Effector memory CD4-positive, alpha-beta T cell (primary cell): ENCODE measurements at regions not wholly inside any gene's neighbourhood (a gene's known extent, or its start where the extent isn't known, plus 50 kb on each side); places are given as distances from the start of the nearest gene placed in this dataset.

Source experiments
- DNase-seq, 3 donors: peaks; one replicate each; pipeline ENCODE4 v3.0.0-alpha.2; 2020
- H3K27ac ChIP-seq: 2 replicates; pipeline ENCODE4 v1.7.0; 2013; ENCODE audit warnings: mild to moderate bottlenecking, low read length, moderate library complexity; ENCODE audit not compliant: insufficient read depth, poor library complexity, severe bottlenecking
- H3K27me3 ChIP-seq: replicated peaks from 2 replicates; pipeline ENCODE4 v1.7.0; 2013; ENCODE audit warnings: mild to moderate bottlenecking, low read length; ENCODE audit not compliant: insufficient read depth, control insufficient read depth, poor library complexity, severe bottlenecking
- H3K36me3 ChIP-seq: 2 replicates; pipeline ENCODE4 v1.7.0; 2013; ENCODE audit warnings: mild to moderate bottlenecking, low read length, moderate library complexity; ENCODE audit not compliant: control insufficient read depth, insufficient read depth
- H3K4me1 ChIP-seq: 2 replicates; pipeline ENCODE4 v1.7.0; 2013; ENCODE audit warnings: low read length, mild to moderate bottlenecking; ENCODE audit not compliant: control insufficient read depth, insufficient read depth, poor library complexity, severe bottlenecking
- H3K4me3 ChIP-seq: 2 replicates; pipeline ENCODE4 v1.7.0; 2013; ENCODE audit warnings: low read length, low read depth, mild to moderate bottlenecking; ENCODE audit not compliant: insufficient read depth, poor library complexity, severe bottlenecking
- H3K9me3 ChIP-seq: 2 replicates; pipeline ENCODE4 v1.7.0; 2013; ENCODE audit warnings: mild to moderate bottlenecking, low read length, moderate library complexity; ENCODE audit not compliant: control insufficient read depth

GRCh38 chr5:20555034-20555433, 567.0 kb upstream of the CDH18 start:
- H3K9me3 ChIP-seq = no peaks in the 10 kb centered on the region
- H3K4me3 ChIP-seq = no peak overlapping the region
- H3K27ac ChIP-seq = no peak overlapping the region
- H3K36me3 ChIP-seq = no peaks in the 10 kb centered on the region
- H3K4me1 ChIP-seq = no peaks in the 10 kb centered on the region
- H3K27me3 ChIP-seq = no peaks in the 10 kb centered on the region
- no peak for DNase-seq

- DNase-seq = no peak
- H3K27ac ChIP-seq = no peak overlapping the region
- H3K27me3 ChIP-seq = no peaks in the 10 kb centered on the region
Observed at GRCh38 chr5:20554001-20554400, 566.0 kb upstream of the CDH18 start.

GRCh38 chr5:20537911-20538703, 550.1 kb upstream of the CDH18 start:
- H3K36me3 ChIP-seq = no peaks in the 10 kb centered on the region
- DNase-seq = no peak
- H3K4me3 ChIP-seq = no peak overlapping the region
- no peak overlapping the region for H3K27ac ChIP-seq
- H3K27me3 ChIP-seq = no peaks in the 10 kb centered on the region
- no peaks in the 10 kb centered on the region for H3K4me1 ChIP-seq
- H3K9me3 ChIP-seq = no peaks in the 10 kb centered on the region

More at GRCh38 chr5:20554001-20554400, 566.0 kb upstream of the CDH18 start:
- no peaks in the 10 kb centered on the region for H3K36me3 ChIP-seq
- H3K4me3 ChIP-seq = no peak overlapping the region
- no peaks in the 10 kb centered on the region for H3K9me3 ChIP-seq
- no peaks in the 10 kb centered on the region for H3K4me1 ChIP-seq

GRCh38 chr5:20536813-20537212, 548.8 kb upstream of the CDH18 start:
- Histone ChIP-seq H3K4me1 (no peaks in the 10 kb centered on the region), H3K27me3 (no peaks in the 10 kb centered on the region), H3K9me3 (no peaks in the 10 kb centered on the region), H3K27ac (no peak overlapping the region), H3K4me3 (no peak overlapping the region), H3K36me3 (no peaks in the 10 kb centered on the region)
- DNase-seq = no peak

- no peaks in the 10 kb centered on the region for H3K4me1 ChIP-seq
- no peak for DNase-seq
- no peak overlapping the region for H3K27ac ChIP-seq
- no peaks in the 10 kb centered on the region for H3K27me3 ChIP-seq
- no peaks in the 10 kb centered on the region for H3K9me3 ChIP-seq
- H3K36me3 ChIP-seq = no peaks in the 10 kb centered on the region
- no peak overlapping the region for H3K4me3 ChIP-seq
Observed at GRCh38 chr5:20536341-20536740, 548.3 kb upstream of the CDH18 start.

GRCh38 chr5:20528471-20528870, 540.5 kb upstream of the CDH18 start:
- Histone ChIP-seq H3K27ac (no peak overlapping the region), H3K4me3 (no peak overlapping the region), H3K9me3 (no peaks in the 10 kb centered on the region), H3K36me3 (no peaks in the 10 kb centered on the region), H3K4me1 (no peaks in the 10 kb centered on the region), H3K27me3 (no peaks in the 10 kb centered on the region)
- DNase-seq = no peak

GRCh38 chr5:20524991-20525529, 537.1 kb upstream of the CDH18 start:
- no peaks in the 10 kb centered on the region for H3K9me3 ChIP-seq
- H3K4me3 ChIP-seq = no peak overlapping the region
- H3K36me3 ChIP-seq = no peaks in the 10 kb centered on the region
- DNase-seq = no peak
- no peaks in the 10 kb centered on the region for H3K4me1 ChIP-seq
- no peak overlapping the region for H3K27ac ChIP-seq
- H3K27me3 ChIP-seq = no peaks in the 10 kb centered on the region

- Histone ChIP-seq H3K27ac (no peak overlapping the region), H3K4me3 (no peak overlapping the region), H3K9me3 (no peaks in the 10 kb centered on the region), H3K4me1 (no peaks in the 10 kb centered on the region), H3K36me3 (no peaks in the 10 kb centered on the region), H3K27me3 (no peaks in the 10 kb centered on the region)
- DNase-seq = no peak
Observed at GRCh38 chr5:20522905-20523482, 535.0 kb upstream of the CDH18 start.

GRCh38 chr5:20515606-20516005, 527.6 kb upstream of the CDH18 start:
- H3K27ac ChIP-seq = no peak overlapping the region
- H3K36me3 ChIP-seq = no peaks in the 10 kb centered on the region
- H3K9me3 ChIP-seq = no peaks in the 10 kb centered on the region
- DNase-seq = no peak
- no peaks in the 10 kb centered on the region for H3K27me3 ChIP-seq
- no peak overlapping the region for H3K4me3 ChIP-seq
- no peaks in the 10 kb centered on the region for H3K4me1 ChIP-seq

- no peaks in the 10 kb centered on the region for H3K27me3 ChIP-seq
- H3K36me3 ChIP-seq = no peaks in the 10 kb centered on the region
- H3K27ac ChIP-seq = no peak overlapping the region
- no peaks in the 10 kb centered on the region for H3K9me3 ChIP-seq
- H3K4me3 ChIP-seq = no peak overlapping the region
- no peak for DNase-seq
- no peaks in the 10 kb centered on the region for H3K4me1 ChIP-seq
Observed at GRCh38 chr5:20514145-20514544, 526.1 kb upstream of the CDH18 start.
